Trophoblast cell (in vitro differentiated cells and primary cell): ENCODE measurements at regions not wholly inside any gene's neighbourhood (a gene's known extent, or its start where the extent isn't known, plus 50 kb on each side); places are given as distances from the start of the nearest gene placed in this dataset.

Source experiments
- DNase-seq, 2 donors: peaks; one replicate each; pipeline ENCODE4 v3.0.0-alpha.2; 2016
- H2AFZ ChIP-seq: 2 replicates; pipeline ENCODE4 v1.6.1; 2013; ENCODE audit warnings: low read length, moderate library complexity, mild to moderate bottlenecking; ENCODE audit not compliant: insufficient read depth, poor library complexity
- H2AK5ac ChIP-seq: 2 replicates; pipeline ENCODE4 v1.6.1; 2013; ENCODE audit warnings: mild to moderate bottlenecking, low read length
- H2BK120ac ChIP-seq: 2 replicates; pipeline ENCODE4 v1.6.1; 2013; ENCODE audit warnings: low read length, mild to moderate bottlenecking, moderate library complexity; ENCODE audit not compliant: insufficient read depth, poor library complexity
- H2BK12ac ChIP-seq: 2 replicates; pipeline ENCODE4 v1.6.1; 2013; ENCODE audit warnings: mild to moderate bottlenecking, low read length, moderate library complexity
- H2BK5ac ChIP-seq: 2 replicates; pipeline ENCODE4 v1.6.1; 2013; ENCODE audit warnings: low read length, low read depth, moderate library complexity, mild to moderate bottlenecking; ENCODE audit not compliant: poor library complexity
- H3K14ac ChIP-seq: 2 replicates; pipeline ENCODE4 v1.6.1; 2013; ENCODE audit warnings: mild to moderate bottlenecking, low read length
- H3K18ac ChIP-seq: 2 replicates; pipeline ENCODE4 v1.6.1; 2013; ENCODE audit warnings: mild to moderate bottlenecking, low read length
- H3K23ac ChIP-seq: 2 replicates; pipeline ENCODE4 v1.6.1; 2013; ENCODE audit warnings: low read length
- H3K27ac ChIP-seq: 2 replicates; pipeline ENCODE4 v1.5.1; 2013; ENCODE audit warnings: low read depth, mild to moderate bottlenecking, inconsistent platforms, low read length, moderate library complexity
- H3K27me3 ChIP-seq: 2 replicates; pipeline ENCODE4 v1.6.1; 2013; ENCODE audit warnings: inconsistent platforms, mild to moderate bottlenecking, low read length, moderate library complexity; ENCODE audit not compliant: insufficient read depth
- H3K36me3 ChIP-seq, 2 experiments: 1 replicate in 1 of 2; 2 replicates in 1 of 2; pipeline ENCODE4 v1.6.1; 2013; ENCODE audit warnings: low read length in 2 of 2, mild to moderate bottlenecking in 2 of 2, moderate library complexity in 1 of 2; ENCODE audit not compliant: insufficient read depth in 2 of 2, control insufficient read depth in 1 of 2
- H3K4ac ChIP-seq: 2 replicates; pipeline ENCODE4 v1.6.1; 2013; ENCODE audit warnings: low read depth, mild to moderate bottlenecking, low read length, moderate library complexity
- H3K4me1 ChIP-seq, 2 experiments: 1 replicate in 1 of 2; 2 replicates in 1 of 2; pipeline ENCODE4 v1.6.1; 2013; ENCODE audit warnings: low read length in 2 of 2, mild to moderate bottlenecking in 2 of 2, moderate library complexity in 1 of 2; ENCODE audit not compliant: insufficient read depth in 2 of 2, control insufficient read depth in 1 of 2
- H3K4me2 ChIP-seq: 2 replicates; pipeline ENCODE4 v1.6.1; 2013; ENCODE audit warnings: inconsistent platforms, mild to moderate bottlenecking, low read length, moderate library complexity
- H3K4me3 ChIP-seq: 2 replicates; pipeline ENCODE4 v1.5.1; 2013; ENCODE audit warnings: mild to moderate bottlenecking, low read depth, low read length, inconsistent platforms
- H3K79me1 ChIP-seq: one replicate; pipeline ENCODE4 v1.6.1; 2013; ENCODE audit warnings: low read length
- H3K79me2 ChIP-seq: 2 replicates; pipeline ENCODE4 v1.6.1; 2013; ENCODE audit warnings: low read length, mild to moderate bottlenecking; ENCODE audit not compliant: control insufficient read depth, insufficient read depth, poor library complexity
- H3K9ac ChIP-seq: 2 replicates; pipeline ENCODE4 v1.6.1; 2013; ENCODE audit warnings: mild to moderate bottlenecking, low read length
- H3K9me3 ChIP-seq: 2 replicates; pipeline ENCODE4 v1.6.1; 2013; ENCODE audit warnings: low read depth, mild to moderate bottlenecking, control low read depth, inconsistent platforms, low read length; ENCODE audit not compliant: insufficient read depth
- H4K12ac ChIP-seq: 2 replicates; pipeline ENCODE4 v1.6.1; 2013; ENCODE audit warnings: low read depth, mild to moderate bottlenecking, low read length, moderate library complexity
- H4K8ac ChIP-seq: 2 replicates; pipeline ENCODE4 v1.6.1; 2013; ENCODE audit warnings: low read depth, mild to moderate bottlenecking, low read length, moderate library complexity
- H4K91ac ChIP-seq: one replicate; pipeline ENCODE4 v1.6.1; 2013; ENCODE audit warnings: low read depth, mild to moderate bottlenecking, low read length, moderate library complexity
- WGBS: extraction: QIAGEN DNeasy Blood & Tissue Kit; methylation state at CpG from one replicate; pipeline ENCODE4 v1.1.7; 2013; ENCODE audit warnings: missing lambda C conversion rate; ENCODE audit not compliant: insufficient read length, insufficient coverage; ENCODE audit errors: extremely low coverage; 5-methylcytosine and 5-hydroxymethylcytosine counted together

- Histone ChIP-seq H2BK120ac (no peak overlapping the region), H2BK5ac (no peak overlapping the region), H3K36me3 (no peaks in the 10 kb centered on the region), H4K91ac (no peak overlapping the region), H3K4me3 (no peak overlapping the region), H3K4me2 (no peak overlapping the region), H2BK12ac (no peak overlapping the region), H4K12ac (no peak overlapping the region), H3K79me2 (no peaks in the 10 kb centered on the region), H3K9ac (no peak overlapping the region), H4K8ac (no peak overlapping the region), H3K27ac (no peak overlapping the region), H3K14ac (no peak overlapping the region), H3K9me3 (no peaks in the 10 kb centered on the region), H3K27me3 (no peaks in the 10 kb centered on the region), H2AFZ (no peak overlapping the region), H3K18ac (no peak overlapping the region), H3K79me1 (no peaks in the 10 kb centered on the region), H3K23ac (no peak overlapping the region), H3K4me1 (no peaks in the 10 kb centered on the region), H3K4ac (no peak overlapping the region), H2AK5ac (no peak overlapping the region)
- no peak for DNase-seq
- whole genome bisulfite sequencing = no CpG with 5 or more reads among the region's 3 CpGs
These were observed 931.5 kb upstream of the EYS start for GRCh38 chr6:66638518-66638917.

GRCh38 chr6:66638099-66638498, 931.1 kb upstream of the EYS start:
- Histone ChIP-seq H4K12ac (no peak overlapping the region), H3K79me2 (no peaks in the 10 kb centered on the region), H3K4me1 (no peaks in the 10 kb centered on the region), H3K4me2 (no peak overlapping the region), H2AFZ (no peak overlapping the region), H3K4me3 (no peak overlapping the region), H3K9ac (no peak overlapping the region), H4K8ac (no peak overlapping the region), H3K27me3 (no peaks in the 10 kb centered on the region), H2BK12ac (no peak overlapping the region), H2AK5ac (no peak overlapping the region), H4K91ac (no peak overlapping the region), H3K4ac (no peak overlapping the region), H2BK120ac (no peak overlapping the region), H3K79me1 (no peaks in the 10 kb centered on the region), H3K9me3 (no peaks in the 10 kb centered on the region), H3K18ac (no peak overlapping the region), H3K14ac (no peak overlapping the region), H3K36me3 (no peaks in the 10 kb centered on the region), H3K27ac (no peak overlapping the region), H2BK5ac (no peak overlapping the region), H3K23ac (no peak overlapping the region)
- no peak for DNase-seq
- no CpG with 5 or more reads among the region's 5 CpGs for WGBS

- Histone ChIP-seq H4K8ac (no peak overlapping the region), H3K79me2 (no peaks in the 10 kb centered on the region), H3K27ac (no peak overlapping the region), H3K9me3 (no peaks in the 10 kb centered on the region), H3K36me3 (no peaks in the 10 kb centered on the region), H3K79me1 (no peaks in the 10 kb centered on the region), H3K9ac (no peak overlapping the region), H2BK120ac (no peak overlapping the region), H2AFZ (no peak overlapping the region), H4K91ac (no peak overlapping the region), H3K27me3 (no peaks in the 10 kb centered on the region), H3K4ac (no peak overlapping the region), H3K14ac (no peak overlapping the region), H2AK5ac (no peak overlapping the region), H3K4me2 (no peak overlapping the region), H3K4me3 (no peak overlapping the region), H3K18ac (no peak overlapping the region), H2BK5ac (no peak overlapping the region), H3K23ac (no peak overlapping the region), H3K4me1 (no peaks in the 10 kb centered on the region), H4K12ac (no peak overlapping the region), H2BK12ac (no peak overlapping the region)
- DNase-seq = no peak
These were observed 921.9 kb upstream of the EYS start for GRCh38 chr6:66628917-66629316.

GRCh38 chr6:66623050-66623449, 916.0 kb upstream of the EYS start:
- Histone ChIP-seq H3K9ac (no peak overlapping the region), H4K8ac (no peak overlapping the region), H3K27ac (no peak overlapping the region), H2AFZ (no peak overlapping the region), H3K4me2 (no peak overlapping the region), H2BK12ac (no peak overlapping the region), H3K27me3 (no peaks in the 10 kb centered on the region), H2BK120ac (no peak overlapping the region), H2AK5ac (no peak overlapping the region), H3K79me2 (no peaks in the 10 kb centered on the region), H3K4ac (no peak overlapping the region), H3K9me3 (no peaks in the 10 kb centered on the region), H3K18ac (no peak overlapping the region), H3K36me3 (no peaks in the 10 kb centered on the region), H4K91ac (no peak overlapping the region), H3K4me3 (no peak overlapping the region), H3K4me1 (no peaks in the 10 kb centered on the region), H3K14ac (no peak overlapping the region), H4K12ac (no peak overlapping the region), H3K79me1 (no peaks in the 10 kb centered on the region), H3K23ac (no peak overlapping the region), H2BK5ac (no peak overlapping the region)
- no peak for DNase-seq
- WGBS = no CpG with 5 or more reads among the region's 1 CpG

- H2BK12ac ChIP-seq = no peak overlapping the region
- WGBS = no CpG with 5 or more reads among the region's 1 CpG
These were observed 898.9 kb upstream of the EYS start for GRCh38 chr6:66605971-66606370.

More at GRCh38 chr6:66605971-66606370, 898.9 kb upstream of the EYS start:
- no peaks in the 10 kb centered on the region for H3K79me1 ChIP-seq
- H4K91ac ChIP-seq = no peak overlapping the region
- DNase-seq = no peak
- no peak overlapping the region for H2BK120ac ChIP-seq
- H3K27me3 ChIP-seq = no peaks in the 10 kb centered on the region
- no peak overlapping the region for H3K18ac ChIP-seq
- no peaks in the 10 kb centered on the region for H3K4me1 ChIP-seq
- no peak overlapping the region for H3K23ac ChIP-seq
- no peaks in the 10 kb centered on the region for H3K36me3 ChIP-seq
- H2AFZ ChIP-seq = no peak overlapping the region
- no peak overlapping the region for H3K4ac ChIP-seq
- no peak overlapping the region for H4K8ac ChIP-seq
- no peak overlapping the region for H3K14ac ChIP-seq
- no peak overlapping the region for H3K4me3 ChIP-seq
- H3K9me3 ChIP-seq = no peaks in the 10 kb centered on the region
- H2AK5ac ChIP-seq = no peak overlapping the region
- H3K4me2 ChIP-seq = no peak overlapping the region
- H4K12ac ChIP-seq = no peak overlapping the region
- no peak overlapping the region for H3K27ac ChIP-seq
- H3K79me2 ChIP-seq = no peaks in the 10 kb centered on the region
- H3K9ac ChIP-seq = no peak overlapping the region
- no peak overlapping the region for H2BK5ac ChIP-seq
